Hematopoietic multipotent progenitor cell treated with erythropoietin and hydrocortisone succinate and interleukin-3 and kit ligand, for 8 days (in vitro differentiated cells): ENCODE measurements at regions not wholly inside any gene's neighbourhood (a gene's known extent, or its start where the extent isn't known, plus 50 kb on each side); places are given as distances from the start of the nearest gene placed in this dataset.
"Not testable (repeated sequence)": the region's sequence is repeated elsewhere in the genome, so short reads cannot be mapped to it uniquely, and the experiment has no call there.

ENCODE experiments used
- DNase-seq: peaks from one replicate; pipeline ENCODE4 v3.0.0-alpha.2; 2015

DNA sequence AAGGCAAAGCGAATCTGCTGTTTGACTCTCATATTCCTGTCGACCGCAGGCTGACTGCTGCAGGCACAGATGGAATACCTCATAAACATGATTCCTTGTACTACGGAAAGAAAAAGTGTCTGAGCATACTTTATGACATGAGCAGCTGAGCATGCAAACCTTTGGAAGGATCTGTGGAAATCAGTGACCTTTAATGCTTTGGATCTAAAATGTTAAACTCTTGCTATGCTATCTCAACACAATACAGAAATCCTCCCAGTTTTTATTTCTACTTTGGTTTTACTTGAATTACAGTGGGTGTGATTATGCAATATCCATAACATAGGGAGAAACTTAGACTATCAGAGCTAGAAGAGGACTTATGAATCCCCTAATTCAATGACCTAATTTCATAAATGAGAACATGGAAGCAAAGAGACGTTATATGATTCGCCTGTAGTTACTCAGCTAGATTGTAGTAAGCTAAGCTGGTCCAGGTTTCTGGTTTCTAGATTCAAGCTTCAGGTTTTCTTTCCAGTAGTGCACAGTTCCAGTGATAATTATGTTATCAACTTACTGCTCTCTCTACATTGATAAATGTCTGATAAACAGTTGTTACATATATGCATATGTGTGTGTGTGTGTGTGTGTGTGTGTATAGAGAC lies 127.6 kb upstream of the GBE1 start:
- no peak for DNase-seq

DNA sequence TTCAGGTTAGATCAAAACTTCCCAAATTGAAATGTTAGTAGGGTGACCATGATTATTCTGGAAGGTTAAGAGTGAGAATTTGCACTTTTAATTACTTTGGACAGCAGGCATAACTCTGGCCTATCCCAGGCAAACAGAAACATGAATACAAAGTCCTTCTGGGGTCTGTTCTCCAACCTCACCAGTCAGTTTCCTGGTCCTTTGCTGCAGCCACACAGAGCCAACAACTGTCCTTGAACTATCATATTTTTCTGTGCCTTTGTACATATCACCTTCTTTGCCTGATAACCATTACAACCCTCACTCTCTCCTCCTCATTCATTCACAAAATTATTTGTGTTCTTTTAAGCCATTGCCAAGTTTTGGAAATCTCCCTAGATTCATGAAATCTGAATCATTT lies 126.0 kb upstream of the GBE1 start:
- no peak for DNase-seq

DNA sequence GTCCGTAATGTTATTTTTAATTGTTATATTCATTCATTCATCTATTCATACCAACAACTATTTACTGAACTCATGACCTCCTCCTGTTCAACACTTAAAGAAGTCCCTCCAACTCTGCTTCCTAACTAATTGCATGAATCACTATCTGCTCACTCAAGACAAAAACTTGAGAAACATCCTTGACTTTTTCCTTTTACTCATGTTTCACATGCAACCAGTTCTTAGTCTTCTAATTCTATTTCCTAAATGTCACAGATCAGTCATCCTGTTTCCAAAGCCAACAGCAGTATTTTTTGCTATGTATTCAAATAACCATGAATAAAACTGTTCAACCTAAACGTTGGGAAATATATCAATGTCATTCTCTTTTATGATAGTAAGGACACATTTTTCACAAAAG lies 124.6 kb upstream of the GBE1 start:
- DNase-seq: no peak

GRCh38 chr3:81884791-81885190 lies 123.3 kb upstream of the GBE1 start:
- no peak for DNase-seq

DNA sequence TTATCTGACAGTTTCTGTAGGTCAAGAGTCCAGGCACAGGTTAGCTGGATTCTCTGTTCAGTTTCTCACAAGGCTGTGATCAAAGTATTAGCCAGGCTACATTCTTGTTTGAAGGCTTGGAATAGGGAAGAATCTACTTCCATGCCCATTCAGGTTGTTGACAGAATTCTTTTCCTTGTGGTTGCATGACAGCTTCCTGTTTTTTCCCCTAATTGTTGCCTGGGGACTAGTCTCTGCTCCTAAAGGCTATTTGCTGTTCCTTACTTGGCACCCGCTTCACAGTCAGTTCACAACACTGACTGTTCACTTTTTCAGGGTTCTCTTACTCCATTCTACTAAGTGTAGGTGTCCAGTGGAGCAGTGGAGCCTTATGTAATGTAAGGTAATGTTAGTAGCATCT lies 115.4 kb upstream of the GBE1 start:
- no peak for DNase-seq

DNA sequence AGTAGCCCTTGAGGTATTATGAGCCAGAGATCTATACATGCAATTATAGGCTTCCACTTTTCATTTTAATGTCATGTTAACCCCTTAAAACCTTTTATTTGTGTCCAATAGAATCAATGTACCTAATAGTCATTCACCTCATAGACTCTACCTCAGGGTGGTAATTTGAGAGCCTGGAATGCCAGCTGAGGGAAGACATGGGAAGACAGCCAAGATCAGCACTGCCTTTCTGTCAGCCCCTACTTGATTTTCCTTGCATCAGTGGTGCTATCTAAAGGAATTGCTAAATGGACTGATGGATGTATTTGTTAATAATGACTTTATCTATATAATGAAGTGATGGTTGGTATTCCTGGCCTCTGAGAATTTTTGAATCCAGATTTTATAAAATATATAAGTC lies 113.3 kb upstream of the GBE1 start:
- DNase-seq: no peak

- no peak for DNase-seq
Measured at GRCh38 chr3:81872566-81872965, 111.1 kb upstream of the GBE1 start.

GRCh38 chr3:81871358-81872155 lies 110.1 kb upstream of the GBE1 start:
- no peak for DNase-seq

DNA sequence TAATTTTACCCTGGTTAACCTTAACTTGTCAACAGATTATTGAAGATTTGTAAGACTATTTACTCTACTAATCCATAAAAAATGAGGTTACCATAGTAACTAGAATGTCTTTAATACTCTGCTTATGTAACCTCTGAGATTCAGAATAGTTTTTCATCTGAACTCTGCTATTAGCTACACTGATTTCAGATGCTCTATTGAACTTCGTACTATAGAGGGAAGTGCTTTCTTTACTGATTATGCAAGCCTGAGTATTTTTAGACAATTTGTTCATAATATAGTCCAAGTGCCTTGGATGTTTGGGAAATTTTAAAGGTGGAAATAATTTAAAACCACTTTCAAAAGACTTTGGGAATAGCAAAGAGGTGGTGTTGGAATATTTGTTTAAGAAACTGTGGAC lies 107.9 kb upstream of the GBE1 start:
- no peak for DNase-seq

DNA sequence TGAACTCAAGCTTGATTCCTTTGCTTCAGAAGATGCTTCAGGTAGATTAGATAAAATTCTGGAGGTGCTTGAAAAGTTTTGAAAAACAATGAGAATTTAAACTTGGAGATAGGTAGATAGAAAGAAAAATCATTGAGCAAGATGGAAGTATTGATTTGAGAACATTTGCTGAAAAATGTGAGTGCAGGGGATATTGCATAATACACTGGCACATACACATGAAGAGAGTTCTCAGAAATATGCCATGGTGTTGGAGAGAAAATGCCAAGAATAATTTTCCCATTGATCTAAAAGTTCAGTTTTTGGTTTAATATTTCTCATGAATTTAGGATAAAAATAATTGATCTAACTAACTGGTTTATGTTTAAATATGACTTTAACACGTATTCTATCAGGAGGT lies 107.2 kb upstream of the GBE1 start:
- no peak for DNase-seq

- DNase-seq: no peak
Measured at GRCh38 chr3:81867875-81868274, 106.4 kb upstream of the GBE1 start.

GRCh38 chr3:81865164-81865563 lies 103.7 kb upstream of the GBE1 start:
- not testable (repeated sequence) for DNase-seq

GRCh38 chr3:81864272-81864671 lies 102.8 kb upstream of the GBE1 start:
- no peak for DNase-seq

DNA sequence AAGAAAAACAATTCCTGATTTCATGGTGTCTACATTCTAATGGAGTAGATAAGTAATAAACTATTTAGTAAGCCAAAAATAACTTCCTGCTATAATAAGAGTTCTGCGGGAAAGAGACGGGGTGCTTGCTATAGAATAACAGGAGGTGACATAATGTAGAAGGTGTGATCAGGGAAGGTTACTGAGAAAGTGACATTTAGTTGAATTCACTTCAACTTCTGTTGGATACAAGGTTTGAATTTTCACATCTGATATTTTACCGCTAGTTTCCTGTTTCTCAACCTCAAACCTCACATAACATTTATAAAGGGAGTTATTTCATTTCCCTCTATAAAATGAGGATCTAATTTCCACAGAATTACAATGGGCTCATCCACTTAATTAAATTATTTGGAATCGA lies 102.3 kb upstream of the GBE1 start:
- no peak for DNase-seq

DNA sequence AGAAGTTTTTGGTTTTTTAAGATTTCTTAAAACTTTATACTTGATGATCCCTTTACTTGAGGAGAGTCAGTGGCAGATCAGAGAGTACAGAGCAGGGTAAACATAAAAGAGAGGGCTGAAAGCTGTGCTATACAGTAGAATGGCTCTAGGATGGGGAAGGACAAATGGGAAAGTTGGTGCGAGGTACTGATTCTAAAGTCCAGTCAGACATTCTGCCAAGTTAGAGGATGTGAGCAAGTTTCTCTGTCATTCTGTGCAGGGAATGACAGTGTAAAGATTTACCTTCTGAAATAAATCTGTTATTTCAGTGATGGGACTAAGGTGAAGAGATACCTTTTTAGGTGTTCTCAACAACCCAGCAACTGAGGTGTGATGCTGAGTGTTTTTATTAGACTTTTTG lies 100.1 kb upstream of the GBE1 start:
- DNase-seq: no peak

DNA sequence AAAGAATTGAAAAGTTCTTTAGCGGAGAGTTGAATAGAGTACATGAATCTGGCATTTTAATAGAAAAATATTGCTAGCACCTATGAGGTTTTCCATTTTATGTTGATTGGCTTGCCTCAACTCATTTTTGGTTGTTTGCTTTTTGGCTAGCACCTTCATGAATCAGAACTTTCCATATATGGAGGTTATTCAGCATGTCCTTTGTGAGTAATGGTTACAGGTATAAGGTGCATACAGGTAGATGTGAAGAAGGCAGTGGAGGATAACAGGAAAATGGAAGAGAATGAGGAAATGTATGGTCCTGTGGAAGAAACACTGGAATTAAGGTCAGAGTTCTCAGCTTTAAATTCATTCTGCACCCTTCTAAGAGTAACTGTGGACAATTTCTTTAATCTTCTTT lies 98.1 kb upstream of the GBE1 start:
- DNase-seq: no peak

DNA sequence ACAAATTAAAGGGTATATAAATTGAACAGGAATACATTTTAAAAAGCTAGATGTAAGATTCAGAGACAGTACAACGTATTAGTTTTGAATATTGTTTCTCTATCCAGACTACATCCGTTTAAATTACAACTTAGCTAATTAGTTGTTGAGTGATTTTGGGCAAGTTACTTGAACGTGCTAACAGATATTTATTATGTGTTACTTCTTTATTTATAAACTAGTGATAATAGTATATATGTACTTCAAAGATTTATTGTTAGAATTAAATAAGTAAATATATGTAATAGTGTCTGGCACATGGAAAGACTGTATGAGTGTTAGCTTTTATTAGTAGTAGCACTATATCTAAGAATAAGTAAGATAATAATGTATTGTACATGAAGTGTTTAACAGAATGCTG lies 92.0 kb upstream of the GBE1 start:
- no peak for DNase-seq

DNA sequence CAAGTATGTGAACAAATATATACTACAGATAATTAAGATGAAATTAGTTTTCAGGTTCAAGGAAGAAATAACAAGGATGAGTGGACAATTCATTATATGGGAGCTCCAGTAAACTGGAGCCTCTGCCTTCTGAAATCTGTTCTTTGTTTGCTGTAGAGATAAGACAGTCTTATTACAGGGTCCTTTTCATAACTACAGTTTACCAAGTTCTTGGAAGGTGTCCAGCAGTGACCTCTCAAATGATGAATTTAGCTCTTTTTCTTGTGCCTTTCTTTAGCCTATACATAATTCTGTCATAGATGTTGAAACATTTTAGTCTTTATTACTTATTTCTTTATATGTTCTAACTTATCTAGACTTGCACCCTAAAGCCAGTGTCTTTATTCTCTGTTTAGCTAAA lies 89.7 kb upstream of the GBE1 start:
- DNase-seq: no peak

- no peak for DNase-seq
Measured at GRCh38 chr3:81846988-81847387, 85.5 kb upstream of the GBE1 start.

- no peak for DNase-seq
Measured at GRCh38 chr3:81841540-81841939, 80.1 kb upstream of the GBE1 start.

GRCh38 chr3:81839504-81840094 lies 78.2 kb upstream of the GBE1 start:
- DNase-seq: no peak

DNA sequence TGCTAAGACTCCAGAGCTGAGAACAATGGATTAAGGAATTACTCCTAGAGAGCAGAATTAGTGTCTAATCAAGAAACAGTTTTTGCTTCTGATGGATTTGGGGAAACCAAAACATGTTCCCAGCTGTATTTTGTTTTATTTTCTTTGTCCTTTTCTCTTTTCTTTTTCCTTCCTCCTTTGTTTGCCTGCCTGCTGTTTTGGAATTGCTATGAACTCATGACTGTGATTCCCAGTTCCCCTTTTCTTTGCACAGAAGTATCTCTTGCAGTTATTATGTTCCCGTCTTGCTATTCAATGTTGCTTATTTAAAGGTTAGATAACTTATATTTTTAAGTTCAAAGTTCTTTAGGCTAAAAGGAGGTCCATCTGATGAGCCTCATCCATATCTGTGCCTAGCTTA lies 77.0 kb upstream of the GBE1 start:
- no peak for DNase-seq

GRCh38 chr3:81837071-81837593 lies 75.7 kb upstream of the GBE1 start:
- no peak for DNase-seq

GRCh38 chr3:81829937-81830336 lies 68.5 kb upstream of the GBE1 start:
- no peak for DNase-seq
